AG09319 (cell line): ENCODE measurements at regions not wholly inside any gene's neighbourhood (a gene's known extent, or its start where the extent isn't known, plus 50 kb on each side); places are given as distances from the start of the nearest gene placed in this dataset.

Experiments used
- DNase-seq: peaks from one replicate; pipeline ENCODE4 v3.0.0-alpha.2; 2010; ENCODE audit warnings: low read depth; ENCODE audit errors: extremely low read depth
- CTCF ChIP-seq: IDR thresholded peaks from 2 replicates; pipeline ENCODE4 v1.5.1; 2011; ENCODE audit warnings: low read depth, mild to moderate bottlenecking, inconsistent platforms, low read length, moderate library complexity

- TF ChIP-seq CTCF = no peak
- DNase-seq = no peak
These were observed 360.4 kb downstream of the HAO1 start for GRCh38 chr20:7579888-7580287.

- TF ChIP-seq CTCF = no peak
- DNase-seq = no peak
These were observed 355.1 kb downstream of the HAO1 start for GRCh38 chr20:7585126-7585679.

GRCh38 chr20:7586481-7586880 lies 353.8 kb downstream of the HAO1 start:
- DNase-seq = no peak
- TF ChIP-seq CTCF = no peak

- DNase-seq = no peak
These were observed 351.1 kb downstream of the HAO1 start for GRCh38 chr20:7589164-7589563.

GRCh38 chr20:7596541-7596940 lies 343.7 kb downstream of the HAO1 start:
- TF ChIP-seq CTCF = no peak
- no peak for DNase-seq

More at GRCh38 chr20:7589164-7589563, 351.1 kb downstream of the HAO1 start:
- TF ChIP-seq CTCF = no peak

- TF ChIP-seq CTCF = no peak
- no peak for DNase-seq
These were observed 338.8 kb downstream of the HAO1 start for GRCh38 chr20:7601431-7601830.

- TF ChIP-seq CTCF = no peak
- no peak for DNase-seq
These were observed 333.3 kb downstream of the HAO1 start for GRCh38 chr20:7606941-7607340.
